HS-27A (cell line): ENCODE measurements at regions not wholly inside any gene's neighbourhood (a gene's known extent, or its start where the extent isn't known, plus 50 kb on each side); places are given as distances from the start of the nearest gene placed in this dataset.
"Not testable (repeated sequence)": the region's sequence is repeated elsewhere in the genome, so short reads cannot be mapped to it uniquely, and the experiment has no call there.

Experiments used
- DNase-seq: peaks from one replicate; pipeline ENCODE4 v3.0.0-alpha.2; 2012; ENCODE audit warnings: low read depth, missing footprints

- no peak for DNase-seq
Measured at GRCh38 chr3:67064105-67064504, 66.0 kb downstream of the KBTBD8 start.

- DNase-seq = no peak
Measured at GRCh38 chr3:67067251-67067650, 69.1 kb downstream of the KBTBD8 start.

GRCh38 chr3:67072640-67073039 lies 74.5 kb downstream of the KBTBD8 start:
- DNase-seq = not testable (repeated sequence)

GRCh38 chr3:67073812-67074211 lies 75.7 kb downstream of the KBTBD8 start:
- DNase-seq = no peak

- DNase-seq = no peak
Measured at GRCh38 chr3:67075295-67075694, 77.2 kb downstream of the KBTBD8 start.

- no peak for DNase-seq
Measured at GRCh38 chr3:67076607-67077006, 78.5 kb downstream of the KBTBD8 start.

- no peak for DNase-seq
Measured at GRCh38 chr3:67077656-67078055, 79.5 kb downstream of the KBTBD8 start.

GRCh38 chr3:67082533-67083024 lies 84.5 kb downstream of the KBTBD8 start:
- no peak for DNase-seq

GRCh38 chr3:67083277-67083676 lies 85.2 kb downstream of the KBTBD8 start:
- peak; percentile 23 for DNase-seq

GRCh38 chr3:67087788-67088187 lies 89.7 kb downstream of the KBTBD8 start:
- no peak for DNase-seq

- peak; percentile 35 for DNase-seq
Measured at GRCh38 chr3:67090474-67090873, 92.4 kb downstream of the KBTBD8 start.

- no peak for DNase-seq
Measured at GRCh38 chr3:67093305-67093704, 95.2 kb downstream of the KBTBD8 start.

GRCh38 chr3:67094167-67094566 lies 96.1 kb downstream of the KBTBD8 start:
- DNase-seq = no peak

GRCh38 chr3:67094774-67095173 lies 96.7 kb downstream of the KBTBD8 start:
- no peak for DNase-seq

GRCh38 chr3:67104388-67104787 lies 106.3 kb downstream of the KBTBD8 start:
- DNase-seq = no peak

GRCh38 chr3:67106874-67107273 lies 108.8 kb downstream of the KBTBD8 start:
- DNase-seq = no peak

- peak; percentile 47 for DNase-seq
Measured at GRCh38 chr3:67109651-67110204, 111.6 kb downstream of the KBTBD8 start.

GRCh38 chr3:67113802-67114407 lies 115.8 kb downstream of the KBTBD8 start:
- peak; percentile 72 for DNase-seq

GRCh38 chr3:67118122-67118521 lies 120.0 kb downstream of the KBTBD8 start:
- no peak for DNase-seq

- no peak for DNase-seq
Measured at GRCh38 chr3:67118635-67119034, 120.5 kb downstream of the KBTBD8 start.

- no peak for DNase-seq
Measured at GRCh38 chr3:67123914-67124313, 125.8 kb downstream of the KBTBD8 start.

- DNase-seq = no peak
Measured at GRCh38 chr3:67127254-67127653, 129.1 kb downstream of the KBTBD8 start.

GRCh38 chr3:67142432-67142831 lies 144.3 kb downstream of the KBTBD8 start:
- no peak for DNase-seq

- no peak for DNase-seq
Measured at GRCh38 chr3:67145738-67146137, 147.6 kb downstream of the KBTBD8 start.
